ENCODE measurements at regions not wholly inside any gene's neighbourhood (a gene's known extent, or its start where the extent isn't known, plus 50 kb on each side); places are given as distances from the start of the nearest gene placed in this dataset.

GRCh38 chr18:52082246-52082645 is 257.8 kb upstream of the DCC start:
- no peak for TF ChIP-seq POLR2A (IDR thresholded peaks at IDR 0.05)
- TF ChIP-seq, protein P1, sequence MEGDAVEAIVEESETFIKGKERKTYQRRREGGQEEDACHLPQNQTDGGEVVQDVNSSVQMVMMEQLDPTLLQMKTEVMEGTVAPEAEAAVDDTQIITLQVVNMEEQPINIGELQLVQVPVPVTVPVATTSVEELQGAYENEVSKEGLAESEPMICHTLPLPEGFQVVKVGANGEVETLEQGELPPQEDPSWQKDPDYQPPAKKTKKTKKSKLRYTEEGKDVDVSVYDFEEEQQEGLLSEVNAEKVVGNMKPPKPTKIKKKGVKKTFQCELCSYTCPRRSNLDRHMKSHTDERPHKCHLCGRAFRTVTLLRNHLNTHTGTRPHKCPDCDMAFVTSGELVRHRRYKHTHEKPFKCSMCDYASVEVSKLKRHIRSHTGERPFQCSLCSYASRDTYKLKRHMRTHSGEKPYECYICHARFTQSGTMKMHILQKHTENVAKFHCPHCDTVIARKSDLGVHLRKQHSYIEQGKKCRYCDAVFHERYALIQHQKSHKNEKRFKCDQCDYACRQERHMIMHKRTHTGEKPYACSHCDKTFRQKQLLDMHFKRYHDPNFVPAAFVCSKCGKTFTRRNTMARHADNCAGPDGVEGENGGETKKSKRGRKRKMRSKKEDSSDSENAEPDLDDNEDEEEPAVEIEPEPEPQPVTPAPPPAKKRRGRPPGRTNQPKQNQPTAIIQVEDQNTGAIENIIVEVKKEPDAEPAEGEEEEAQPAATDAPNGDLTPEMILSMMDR (IDR thresholded peaks at IDR 0.05): no peak
- no peak for TF ChIP-seq POLR2AphosphoS5 (IDR thresholded peaks at IDR 0.05)
